NAMALWA (cell line): ENCODE measurements at regions not wholly inside any gene's neighbourhood (a gene's known extent, or its start where the extent isn't known, plus 50 kb on each side); places are given as distances from the start of the nearest gene placed in this dataset.

Source experiments
- DNase-seq: peaks from one replicate; pipeline ENCODE4 v3.0.0-alpha.2; 2015; ENCODE audit warnings: low spot score

DNA sequence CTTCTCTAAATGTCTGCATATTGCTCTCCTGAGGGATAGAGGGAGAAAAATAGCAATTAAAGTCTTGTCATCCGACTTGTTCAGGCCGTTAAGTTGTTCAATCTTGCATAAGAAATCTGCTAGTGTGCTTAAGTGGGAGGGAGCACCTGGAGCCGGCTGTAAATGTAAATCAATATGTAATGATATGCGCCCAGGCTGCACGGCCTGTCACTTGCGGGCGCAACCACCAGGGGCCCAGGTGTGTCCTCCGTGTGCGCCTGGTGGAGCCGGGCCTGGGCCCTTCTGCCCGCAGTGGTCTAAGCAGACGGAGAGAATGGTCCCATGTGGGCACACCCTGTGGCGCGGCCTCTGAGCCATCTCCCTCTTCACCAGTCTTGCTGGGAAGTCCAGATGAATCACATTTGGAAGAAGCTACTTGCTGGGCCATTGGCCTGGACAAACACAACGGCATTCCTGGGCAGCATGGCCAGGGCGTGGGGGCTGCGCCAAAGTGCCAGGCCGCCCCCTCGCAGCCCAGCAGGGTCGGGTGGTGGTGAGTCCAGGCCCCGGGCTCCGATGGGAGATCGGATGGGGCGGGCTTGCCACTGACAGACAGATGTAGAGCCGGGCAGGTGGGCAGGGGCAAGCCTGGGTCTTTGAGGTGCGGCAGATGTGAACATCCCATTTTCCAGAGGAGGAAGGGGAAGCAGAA lies 193.3 kb upstream of the C14orf180 start:
- DNase-seq = peak; percentile 20

DNA sequence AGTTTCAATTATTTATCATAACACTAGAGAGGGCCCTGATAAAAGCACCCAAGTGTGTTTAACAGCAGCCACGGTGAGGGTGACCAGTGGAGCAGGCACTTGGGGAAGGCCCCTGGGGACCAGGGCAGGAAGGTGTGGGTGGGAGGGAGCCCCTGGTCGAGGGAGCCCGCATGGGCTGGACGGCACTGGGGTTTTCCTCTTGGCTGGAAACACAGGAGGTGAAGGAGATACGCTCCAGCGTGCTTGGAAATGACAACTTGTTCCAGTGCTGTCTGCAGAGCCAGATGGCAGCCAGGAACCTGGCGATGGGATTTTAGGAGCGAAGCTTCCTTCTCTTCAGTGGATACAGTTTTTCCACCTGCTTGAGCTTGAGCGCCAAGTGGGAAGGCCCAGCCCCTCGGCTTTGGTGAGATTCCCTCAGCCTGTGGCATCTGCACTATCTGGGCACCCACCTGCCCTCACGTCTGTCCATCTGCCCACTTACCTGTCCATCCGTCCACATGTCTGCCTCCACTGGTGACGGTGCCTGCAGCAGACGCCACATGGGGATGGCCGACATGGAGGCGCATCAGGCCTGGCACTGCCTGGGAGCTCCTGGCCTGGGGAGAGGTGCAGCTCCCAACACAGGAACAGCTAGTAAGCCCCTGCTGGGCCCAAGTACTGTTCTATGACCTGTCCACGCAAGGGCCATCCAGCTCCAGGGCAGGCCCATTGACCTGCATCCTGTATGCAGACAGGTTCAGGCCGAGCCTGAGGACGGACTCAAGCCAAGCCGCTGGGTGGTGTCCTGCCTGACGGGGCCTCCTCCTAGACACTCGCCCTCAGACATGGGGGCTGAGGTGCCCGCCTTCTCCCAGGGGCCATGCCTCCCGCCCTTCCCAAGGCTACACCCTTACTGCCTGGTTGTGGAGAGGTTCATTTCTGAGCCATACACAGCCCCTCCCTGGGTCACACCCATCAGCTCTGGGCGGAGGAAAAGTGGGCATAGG lies 192.2 kb upstream of the C14orf180 start:
- DNase-seq = no peak

DNA sequence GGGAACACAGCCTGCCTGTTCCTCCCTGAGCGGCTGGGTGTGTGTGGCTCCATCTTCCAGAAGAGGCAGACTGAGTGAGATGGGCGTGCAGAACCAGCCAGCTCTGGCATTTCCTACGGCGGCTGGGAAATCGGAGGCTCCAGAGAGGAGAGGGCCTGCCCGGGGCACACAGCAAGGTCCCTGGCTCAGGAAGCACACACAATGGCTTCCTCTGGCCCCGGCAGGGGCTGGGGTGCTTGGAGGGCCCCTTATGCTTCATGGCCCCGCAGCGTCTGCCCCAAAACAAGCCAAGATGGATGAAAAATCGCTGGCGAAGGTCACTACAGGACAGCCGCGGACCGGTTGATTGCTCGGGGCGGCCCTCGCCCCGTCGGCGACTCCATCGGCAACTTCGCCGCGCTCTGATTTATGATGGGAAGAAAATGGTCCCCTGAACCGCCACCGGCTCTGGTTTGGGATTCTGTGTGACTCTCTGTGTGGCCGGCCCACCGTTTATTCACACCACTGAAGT lies 191.5 kb upstream of the C14orf180 start:
- DNase-seq = no peak

DNA sequence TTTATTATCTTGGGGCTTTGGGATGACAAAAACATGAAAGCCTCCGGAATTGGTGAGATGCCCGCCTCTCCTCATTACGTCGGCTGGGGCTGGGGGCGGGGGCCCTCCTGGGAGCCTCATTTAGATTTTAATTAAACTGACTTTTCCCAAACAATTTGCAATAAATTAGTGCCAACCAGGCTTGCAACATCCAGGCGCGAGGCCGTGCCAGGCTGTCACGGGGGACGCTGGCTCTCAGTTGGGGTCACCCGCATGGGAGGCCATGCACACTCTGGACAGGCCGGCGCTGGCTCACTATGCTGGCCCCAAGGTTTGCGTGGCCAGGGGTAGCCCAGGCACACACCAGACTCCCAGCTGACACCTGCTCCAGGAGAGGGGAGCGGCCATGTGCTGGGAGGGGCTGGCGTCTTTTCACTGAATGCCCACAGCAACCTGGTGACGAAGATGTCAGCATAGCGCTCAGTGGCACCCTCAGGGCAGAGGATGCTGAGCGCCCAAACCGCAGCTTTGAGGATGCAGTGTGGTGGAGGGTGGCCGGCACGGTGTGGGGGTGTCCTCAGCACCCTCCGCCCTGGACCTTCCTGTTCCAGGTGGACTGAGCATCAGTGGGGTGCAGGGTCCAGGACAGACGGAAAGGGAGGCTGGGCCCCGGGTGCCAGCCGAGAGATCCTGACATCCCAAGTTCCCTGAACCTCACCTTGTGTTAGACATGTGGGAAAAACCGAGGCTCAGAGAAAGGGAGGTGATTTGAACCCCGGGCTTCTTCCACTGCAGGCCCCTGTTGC lies 190.8 kb upstream of the C14orf180 start:
- DNase-seq = no peak

DNA sequence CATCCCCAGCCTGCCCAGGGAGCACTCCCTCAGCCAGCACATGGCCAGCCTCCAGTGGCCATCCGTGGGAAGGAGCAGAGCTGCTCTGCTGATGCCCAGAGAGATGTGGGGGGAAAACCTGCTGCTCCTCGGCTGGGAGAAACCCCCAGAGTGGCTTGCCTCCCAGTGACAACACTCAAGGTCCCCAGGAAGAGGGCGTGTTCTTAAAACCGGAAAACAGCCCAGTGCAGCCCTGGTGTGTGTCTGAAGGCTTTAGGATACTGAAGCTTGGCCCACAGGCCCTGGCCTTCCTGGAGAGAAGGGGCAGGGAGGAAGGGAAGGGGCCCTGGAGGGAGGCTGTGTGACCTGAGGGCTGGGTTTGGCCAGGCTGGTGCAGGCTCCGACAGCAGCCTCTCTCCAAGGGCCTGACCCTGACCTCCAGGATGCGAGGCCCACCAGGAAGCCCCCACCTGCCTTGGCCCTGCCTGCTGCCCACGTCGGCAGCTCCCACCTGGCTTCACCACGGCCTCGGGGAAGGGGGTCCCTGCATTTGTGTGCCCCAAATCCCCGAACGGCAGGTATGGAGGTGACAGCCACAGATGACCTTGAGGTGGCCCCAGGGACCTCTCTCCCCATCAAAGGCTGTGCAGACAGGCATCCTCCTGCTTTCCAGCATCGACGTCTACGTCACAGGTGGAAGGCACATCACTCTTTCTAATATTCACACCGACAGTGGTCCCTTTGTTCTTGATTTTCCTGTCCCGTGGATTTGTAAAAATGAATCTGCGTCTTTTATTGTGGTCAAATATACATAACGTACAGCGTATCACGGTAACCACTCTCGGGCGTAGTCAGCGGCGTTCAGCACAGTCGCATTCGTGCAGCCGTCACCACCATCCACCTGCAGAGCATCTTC lies 190.0 kb upstream of the C14orf180 start:
- no peak for DNase-seq

DNA sequence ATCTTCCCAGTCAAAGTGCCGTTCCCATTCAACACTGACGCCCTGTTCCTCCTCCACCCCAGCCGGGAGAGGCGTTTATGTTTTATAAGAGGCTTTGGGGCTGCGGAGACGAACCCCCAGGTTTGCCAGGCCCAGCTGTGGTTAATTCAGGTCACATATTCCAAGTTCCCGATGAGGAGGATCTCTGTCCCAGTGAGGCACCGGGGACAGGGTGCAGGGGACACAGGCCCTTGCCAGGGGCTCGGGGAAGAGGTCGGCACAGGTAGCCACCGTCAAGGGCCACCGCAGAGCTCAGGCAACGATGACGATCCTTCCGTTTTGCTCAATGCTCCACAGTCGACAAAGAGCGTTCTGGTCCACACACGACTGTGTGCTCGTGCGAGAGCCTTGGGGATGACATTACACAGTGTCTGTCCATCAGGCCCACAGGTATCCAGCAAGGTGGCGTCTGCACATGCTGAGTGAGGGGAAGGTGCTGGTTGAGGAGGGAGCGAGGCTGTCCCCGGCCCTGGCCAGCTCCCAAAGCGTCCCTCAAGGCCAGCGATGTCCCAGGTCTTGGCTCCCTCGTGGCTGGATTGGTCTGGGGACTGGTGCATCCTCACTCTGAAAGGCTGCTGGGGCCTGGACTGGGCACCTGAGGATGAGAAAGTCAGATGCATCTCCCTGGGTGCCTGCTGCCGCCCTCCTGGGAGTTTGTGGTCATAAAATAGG lies 189.2 kb upstream of the C14orf180 start:
- no peak for DNase-seq

DNA sequence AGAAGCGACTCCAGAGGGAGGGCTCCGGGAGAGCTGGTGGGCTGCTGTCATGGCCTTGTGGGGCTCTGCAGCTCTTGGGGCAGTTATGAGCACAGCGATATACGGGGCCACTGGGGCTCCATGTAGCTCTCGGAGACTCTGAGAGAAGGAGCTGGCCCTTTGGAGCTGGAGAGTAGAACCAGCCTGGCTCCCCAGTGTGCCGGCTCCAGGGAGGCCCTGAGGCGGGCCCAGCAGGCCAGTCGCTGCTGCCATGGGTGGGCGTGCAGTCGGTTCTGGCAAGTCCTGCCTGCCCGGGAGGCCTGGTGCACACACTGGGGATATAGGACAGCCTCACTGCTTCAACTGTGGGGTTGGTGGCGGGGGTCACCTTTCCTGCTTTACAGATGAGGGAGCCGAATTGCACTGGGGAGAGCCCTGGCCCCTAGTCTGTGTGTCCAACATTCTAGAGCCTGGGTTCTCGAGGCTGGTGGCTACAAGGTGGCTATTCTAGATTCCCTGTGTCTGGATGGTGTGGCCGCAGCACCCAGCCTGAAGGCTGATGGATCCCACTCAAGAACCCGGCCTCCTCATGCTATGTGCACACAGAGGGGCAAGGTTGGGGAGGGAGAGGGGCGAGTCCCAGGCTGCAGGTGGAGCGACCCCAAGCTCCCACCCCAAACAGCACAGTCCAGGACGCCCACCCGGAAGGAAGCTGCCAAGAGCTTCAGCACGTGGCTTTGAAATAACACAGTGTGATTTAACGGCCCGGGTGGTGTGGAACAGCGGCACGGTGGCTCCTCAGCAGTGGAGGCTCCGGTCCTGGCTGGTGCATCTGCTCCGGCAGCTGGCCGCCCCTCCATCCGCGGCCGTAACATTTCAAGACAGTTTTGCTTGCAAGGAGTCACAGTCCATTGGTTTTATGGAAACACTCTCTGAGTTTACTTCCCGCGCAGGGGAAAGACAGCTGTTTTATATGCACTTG lies 188.3 kb upstream of the C14orf180 start:
- DNase-seq = no peak

DNA sequence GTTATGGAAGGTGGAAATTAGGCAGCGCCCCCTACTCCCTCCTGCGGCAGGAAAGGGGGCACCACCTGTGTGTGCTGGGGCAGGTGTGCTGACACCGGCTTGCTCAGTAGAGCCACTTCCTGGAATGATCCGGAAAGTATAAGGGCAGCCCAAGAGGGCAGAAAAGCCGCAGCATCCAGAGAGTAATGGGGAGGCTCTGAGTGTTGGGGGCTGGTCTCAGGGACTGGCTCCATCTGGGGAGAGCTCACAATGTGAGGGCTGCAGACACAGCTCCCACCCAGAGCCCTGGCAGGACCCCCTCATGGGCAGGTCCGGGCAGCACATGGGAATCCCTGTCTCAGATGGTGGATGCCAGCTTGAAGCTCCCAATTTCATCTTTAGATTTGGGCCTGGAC lies 187.6 kb upstream of the C14orf180 start:
- DNase-seq = no peak

DNA sequence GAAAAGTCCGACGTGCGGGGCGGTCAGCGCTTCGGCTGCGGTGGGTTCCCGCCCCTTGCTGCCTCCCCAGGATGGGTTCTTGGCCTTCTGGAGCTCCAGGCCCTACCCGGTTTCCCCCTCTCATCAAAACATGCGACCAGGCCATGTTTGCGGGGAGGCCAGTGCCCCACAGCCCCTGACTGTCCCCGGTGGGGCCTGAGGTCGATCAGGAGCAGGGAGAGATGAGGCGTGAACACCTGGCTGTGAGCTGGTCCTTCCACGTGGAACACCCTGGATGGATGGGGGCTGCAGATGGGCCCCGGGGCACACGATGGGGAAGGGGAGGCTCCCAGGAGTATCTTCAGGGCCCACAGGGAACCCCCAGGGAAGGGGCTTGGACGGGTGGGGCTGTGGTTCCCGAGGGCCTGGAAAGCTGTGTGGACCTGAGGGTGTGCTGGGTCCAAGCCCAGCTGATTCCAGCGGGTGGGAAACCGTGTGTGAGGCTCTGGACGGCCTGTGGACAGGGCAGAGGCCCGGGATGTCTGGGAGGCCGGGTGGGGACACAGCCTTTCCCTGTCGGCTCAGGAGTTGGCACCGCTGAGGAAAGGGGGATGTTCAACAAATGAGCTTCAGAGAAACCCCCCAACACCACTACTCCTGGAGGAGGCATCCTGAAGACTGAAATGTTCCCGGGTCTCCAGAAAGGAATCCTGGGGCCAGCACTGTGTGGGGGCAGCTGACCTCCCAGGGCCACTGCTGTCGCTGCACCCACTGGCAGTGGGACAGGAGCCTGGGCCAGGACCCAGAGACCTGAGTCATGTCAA lies 187.0 kb upstream of the C14orf180 start:
- no peak for DNase-seq

DNA sequence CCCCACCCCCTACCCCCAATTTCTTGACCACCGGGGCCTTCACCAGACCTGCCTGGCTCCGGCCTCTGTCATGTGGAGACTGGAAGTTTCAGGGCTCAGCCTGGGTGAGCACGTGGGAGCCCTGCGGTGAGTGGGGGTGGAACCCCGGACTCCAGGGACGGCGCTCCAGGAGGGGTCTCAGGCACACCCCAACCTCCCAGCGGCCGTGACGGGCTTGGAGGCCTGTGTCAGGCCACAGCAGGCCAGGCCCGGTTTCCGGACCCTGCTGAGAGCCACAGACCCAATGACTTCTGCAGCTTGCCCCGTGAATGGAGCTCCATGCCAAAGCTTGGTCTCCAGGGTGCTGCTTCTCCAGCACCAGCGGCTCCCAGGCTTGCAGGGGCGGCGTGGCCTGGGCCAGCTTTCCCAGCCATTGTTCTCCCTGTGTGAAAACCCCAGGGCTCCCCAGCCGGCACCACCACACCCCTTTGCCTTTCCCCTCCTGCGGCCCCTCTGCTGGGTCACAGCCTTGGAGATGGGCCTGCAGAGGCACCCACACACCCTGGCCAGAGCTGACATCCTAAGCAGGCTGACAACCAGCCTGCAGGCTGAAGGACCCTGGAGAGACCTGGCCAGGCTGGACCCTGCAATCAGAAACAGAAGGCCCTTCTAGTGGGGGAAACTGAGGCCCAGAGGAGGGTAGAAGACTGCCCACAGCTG lies 186.2 kb upstream of the C14orf180 start:
- no peak for DNase-seq

DNA sequence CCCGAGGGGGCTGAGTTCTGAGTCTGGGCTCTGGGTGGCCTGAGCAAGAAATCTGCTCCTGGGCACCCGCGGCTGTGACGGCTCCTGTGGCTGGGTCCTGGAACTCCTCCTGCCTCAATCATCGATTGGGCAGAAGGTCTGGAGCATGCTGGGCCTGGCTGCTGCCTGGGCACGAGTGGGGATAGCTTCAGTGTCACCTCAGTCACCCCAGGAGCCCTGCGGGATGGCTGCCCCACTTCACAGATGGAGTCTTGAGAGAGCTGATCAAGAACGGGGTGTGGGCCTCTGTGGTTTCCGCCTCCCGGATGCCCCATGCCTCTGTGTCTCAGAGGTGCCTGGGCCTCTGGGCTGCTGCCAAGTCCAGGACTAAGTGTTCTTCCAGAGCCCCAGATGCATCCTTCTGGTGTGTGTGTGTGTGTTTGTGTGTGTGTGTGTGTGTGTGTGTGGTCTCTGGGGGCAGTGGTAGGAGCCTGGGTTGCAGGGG lies 185.6 kb upstream of the C14orf180 start:
- DNase-seq = peak; percentile 19

DNA sequence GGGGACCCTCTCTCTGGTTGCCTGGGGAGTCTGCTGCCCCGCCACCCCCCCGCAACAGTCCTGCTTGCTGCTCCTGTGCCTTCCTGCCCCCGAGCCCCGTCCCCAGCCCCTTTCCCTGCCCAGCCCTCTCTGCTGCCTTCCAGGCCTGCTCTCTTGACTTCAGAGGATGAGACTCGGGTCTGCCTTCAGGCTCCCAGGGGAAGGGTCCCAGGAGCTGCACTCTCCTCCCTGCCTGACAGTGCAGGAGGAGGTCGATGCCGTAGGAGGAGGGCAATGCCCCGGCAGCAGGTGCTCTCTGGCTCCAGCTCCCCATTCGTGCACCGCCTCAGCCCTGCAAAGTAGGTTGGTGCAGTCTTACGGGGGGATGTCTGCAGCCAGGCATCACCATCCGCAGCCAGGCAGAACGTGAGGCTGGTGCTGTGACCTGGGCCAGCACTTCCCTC lies 185.1 kb upstream of the C14orf180 start:
- no peak for DNase-seq

DNA sequence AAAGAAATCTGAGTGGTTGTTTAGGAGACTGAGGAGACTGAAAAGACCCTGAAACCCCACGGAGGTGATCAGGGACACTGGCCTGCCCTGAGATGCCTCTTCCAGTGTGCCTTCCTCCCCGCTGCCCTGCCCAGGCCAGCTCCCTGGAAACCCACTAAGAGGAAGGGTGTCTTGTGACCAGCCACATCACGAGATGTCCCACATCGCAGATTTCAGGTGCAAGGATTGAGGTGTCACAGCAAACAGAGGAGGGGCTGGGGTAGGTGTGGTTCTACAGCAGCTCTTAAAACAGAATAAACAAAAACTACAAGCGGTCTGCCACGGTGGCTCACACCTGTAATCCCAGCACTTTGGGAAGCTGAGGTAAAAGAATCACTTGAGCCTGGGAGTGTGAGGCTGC lies 184.3 kb upstream of the C14orf180 start:
- DNase-seq = no peak

DNA sequence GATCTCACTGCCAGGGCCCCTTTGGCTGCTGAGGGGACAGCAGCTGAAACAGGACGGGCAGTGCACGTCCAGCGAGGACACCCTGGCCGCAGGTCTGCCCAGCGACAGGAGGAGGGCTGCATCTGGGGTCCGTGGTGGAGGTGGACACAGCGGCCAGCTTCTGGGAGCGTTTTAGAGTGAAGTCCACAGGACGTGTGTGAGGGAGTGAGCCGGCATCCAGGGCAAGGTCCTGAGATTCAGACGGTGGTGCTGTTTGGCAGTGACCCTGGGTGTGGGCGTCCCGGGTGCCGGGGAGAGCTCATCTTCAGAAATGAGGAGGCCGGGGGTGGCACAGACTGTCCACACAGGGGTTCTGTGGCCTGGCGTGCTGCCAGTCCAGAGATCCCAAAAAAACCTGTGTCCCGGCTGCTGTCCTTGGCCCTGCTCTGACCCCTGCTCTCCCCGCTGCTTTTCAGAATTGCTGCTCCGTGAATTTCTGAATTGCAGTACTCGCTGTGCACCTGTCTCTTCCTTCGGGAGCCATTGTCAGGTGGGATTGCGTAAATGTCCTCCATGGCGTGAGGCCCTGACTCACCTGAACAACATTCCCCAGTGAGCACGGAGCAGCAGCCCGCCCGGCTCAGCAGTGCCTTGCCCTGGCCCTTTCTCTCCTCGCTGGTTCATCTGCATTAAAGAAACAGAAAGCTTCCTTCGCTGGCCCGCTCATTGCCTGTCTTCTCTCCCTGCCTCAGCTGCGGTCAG lies 183.5 kb upstream of the C14orf180 start:
- no peak for DNase-seq

DNA sequence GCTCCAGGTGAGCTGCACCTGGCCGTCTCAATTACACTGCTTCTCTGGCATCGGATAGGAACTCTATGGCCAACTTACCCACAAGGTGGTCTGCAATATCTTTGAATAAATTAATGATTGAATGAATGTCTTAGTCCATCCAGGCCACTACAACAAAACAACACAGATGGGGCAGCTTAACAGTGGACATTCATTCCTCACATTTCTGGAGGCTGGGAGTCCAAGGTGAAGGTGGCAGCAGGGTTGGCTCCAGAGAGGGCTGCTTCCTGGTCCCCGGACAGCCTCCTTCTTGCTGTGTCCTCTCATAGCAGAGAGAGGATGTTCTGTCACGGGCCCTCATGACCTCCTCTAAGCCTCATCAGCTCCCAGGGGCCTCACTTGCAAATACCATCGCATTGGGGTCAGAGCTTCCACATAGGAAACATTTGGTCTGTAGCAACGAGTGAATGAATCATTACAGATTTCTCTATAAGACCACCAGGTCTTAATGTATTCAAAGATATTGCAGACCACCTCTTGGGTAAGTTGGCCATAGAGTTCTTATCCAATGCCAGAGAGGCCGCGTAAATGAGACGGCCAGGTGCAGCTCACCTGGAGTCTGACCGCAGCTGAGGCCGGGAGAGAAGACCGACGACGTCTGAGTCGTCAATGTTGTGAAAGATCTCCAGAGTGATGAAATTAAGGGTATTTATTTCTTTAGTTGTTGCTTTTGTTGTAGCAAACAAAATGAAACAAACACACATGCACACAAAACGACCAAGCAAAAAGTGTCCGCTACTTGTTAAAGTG lies 182.7 kb upstream of the C14orf180 start:
- no peak for DNase-seq

DNA sequence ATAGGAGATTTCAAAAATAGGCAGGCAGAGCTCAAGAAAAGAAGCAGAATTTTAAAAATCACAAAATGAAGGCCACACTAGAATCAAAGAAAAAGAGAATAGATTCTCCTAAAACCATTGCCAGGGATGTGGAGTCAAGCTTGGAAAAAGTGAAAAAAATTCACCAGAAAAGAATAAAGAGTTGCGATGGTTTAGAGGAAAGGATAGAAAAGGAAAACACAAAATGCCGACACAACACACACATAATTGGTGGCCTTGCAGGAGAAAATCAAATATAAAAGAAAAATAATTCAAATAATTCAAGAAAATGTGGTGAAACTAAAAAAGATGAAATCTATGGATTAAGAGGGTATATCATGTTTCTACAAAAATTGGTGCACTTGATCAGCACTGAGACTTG lies 181.6 kb upstream of the C14orf180 start:
- DNase-seq = no peak
